HCT116 (cell line): ENCODE measurements at regions not wholly inside any gene's neighbourhood (a gene's known extent, or its start where the extent isn't known, plus 50 kb on each side); places are given as distances from the start of the nearest gene placed in this dataset.

Source experiments
- ATAC-seq: fragments of 200-7000 bp; cut with Tn5 transposase; 2 replicates; pipeline ENCODE4 v1.9.1; 2020; ENCODE audit warnings: mild to moderate bottlenecking, moderate library complexity
- BruUV-seq: library from RNA; stranded (reverse); fragments of 400-500 nt; replicated peaks from 2 replicates; lab custom pipeline; 2021; lab: Mats Ljungman, UMichigan
- CTCF ChIA-PET: fragments of 300-600 bp; sonication (Branson Sonifier 250); formaldehyde crosslinking; loops from one replicate; lab custom pipeline; 2021; ENCODE audit warnings: antibody characterized with exemption; lab: Charles Lee
- POLR2A ChIA-PET: fragments of 300-600, 350-600 bp; sonication (Branson Sonifier 250); formaldehyde crosslinking; loops from one replicate; lab custom pipeline; 2021; ENCODE audit warnings: antibody characterized with exemption; lab: Charles Lee
- RAD21 ChIA-PET, 2 experiments: fragments of 300-600 bp; sonication (Branson Sonifier 250); formaldehyde crosslinking; loops; one replicate each; lab custom pipeline; 2023; ENCODE audit warnings: low total read pairs in 2 of 2; ENCODE audit not compliant: uncharacterized antibody in 2 of 2, unreplicated experiment in 2 of 2, low non-redundant PET in 1 of 2; lab: Charles Lee
- DNase-seq: peaks from one replicate; pipeline ENCODE4 v3.0.0-alpha.2; 2010; ENCODE audit warnings: low read depth, low spot score
- H2AFZ ChIP-seq: fragments of 200-600 bp; shearing (Covaris generic), sonication (generic); 2 replicates; pipeline ENCODE4 v1.6.1; 2017; ENCODE audit warnings: low read depth, mixed run types, mixed read lengths, antibody characterized with exemption, low read length; ENCODE audit not compliant: poor library complexity, severe bottlenecking
- H3K27ac ChIP-seq: 2 replicates; pipeline ENCODE4 v1.5.1; 2012; ENCODE audit warnings: low read depth, low read length
- H3K27me3 ChIP-seq: fragments of 200-600 bp; sonication (generic); 2 replicates; pipeline ENCODE4 v1.6.1; 2016; ENCODE audit warnings: mixed run types, low read length, mixed read lengths; ENCODE audit not compliant: insufficient read depth
- H3K36me3 ChIP-seq, 2 experiments: fragments of 200-500 bp in 1 of 2; fragments of 200-600 bp in 1 of 2; sonication (Bioruptor generic) in 1 of 2; sonication (generic) in 1 of 2; 2 replicates each; pipeline versions ENCODE4 v1.5.1 to v1.6.1; 2014 to 2016; ENCODE audit warnings: low read length in 2 of 2, inconsistent platforms in 1 of 2, mixed read lengths in 1 of 2, mixed run types in 1 of 2; ENCODE audit not compliant: insufficient read depth in 2 of 2, control insufficient read depth in 1 of 2
- H3K4me1 ChIP-seq, 2 experiments: fragments of 200-600 bp in 1 of 2; sonication (generic) in 1 of 2; 2 replicates each; pipeline versions ENCODE4 v1.5.1 to v1.6.1; 2012 to 2017; ENCODE audit warnings: low read length in 2 of 2, inconsistent platforms in 1 of 2, mild to moderate bottlenecking in 1 of 2, mixed read lengths in 1 of 2, mixed run types in 1 of 2, moderate library complexity in 1 of 2; ENCODE audit not compliant: insufficient read depth in 2 of 2, control insufficient read depth in 1 of 2
- H3K4me2 ChIP-seq: fragments of 200-600 bp; sonication (generic); 2 replicates; pipeline ENCODE4 v1.6.1; 2017; ENCODE audit warnings: mixed run types, low read length, mixed read lengths
- H3K4me3 ChIP-seq, 2 experiments: fragments of 200-600 bp in 1 of 2; sonication (generic) in 1 of 2; replicated peaks in 1 of 2; 2 replicates each; pipeline ENCODE4 v1.5.1; 2011 to 2016; ENCODE audit warnings: low read length in 2 of 2, control low read depth in 1 of 2, low read depth in 1 of 2, mild to moderate bottlenecking in 1 of 2, mixed read lengths in 1 of 2, mixed run types in 1 of 2
- H3K79me2 ChIP-seq: fragments of 200-600 bp; sonication (generic); 2 replicates; pipeline ENCODE4 v1.6.1; 2017; ENCODE audit warnings: mild to moderate bottlenecking, mixed run types, low read length, moderate library complexity, mixed read lengths; ENCODE audit not compliant: insufficient read depth
- H3K9ac ChIP-seq: fragments of 200-600 bp; sonication (generic); 2 replicates; pipeline ENCODE4 v1.6.1; 2016; ENCODE audit warnings: low read length, mixed read lengths
- H3K9me2 ChIP-seq: fragments of 200-600 bp; sonication (generic), shearing (Covaris generic); 2 replicates; pipeline ENCODE4 v1.6.1; 2017; ENCODE audit warnings: mixed run types, mild to moderate bottlenecking, moderate library complexity; ENCODE audit not compliant: insufficient read depth
- H3K9me3 ChIP-seq, 2 experiments: fragments of 200-500 bp in 1 of 2; fragments of 200-600 bp in 1 of 2; sonication (Bioruptor generic) in 1 of 2; sonication (generic) in 1 of 2; 2 replicates each; pipeline ENCODE4 v1.6.1; 2014 to 2017; ENCODE audit warnings: low read length in 2 of 2, mixed read lengths in 2 of 2, inconsistent platforms in 1 of 2, low read depth in 1 of 2, mild to moderate bottlenecking in 1 of 2, mixed run types in 1 of 2, moderate library complexity in 1 of 2; ENCODE audit not compliant: control insufficient read depth in 1 of 2, insufficient read depth in 1 of 2
- H4K20me1 ChIP-seq: fragments of 200-600 bp; sonication (generic), shearing (Covaris generic); 2 replicates; pipeline ENCODE4 v1.6.1; 2017; ENCODE audit warnings: mixed run types, mild to moderate bottlenecking, moderate library complexity; ENCODE audit not compliant: insufficient read depth
- CBX3 ChIP-seq: IDR thresholded peaks from 2 replicates; pipeline ENCODE4 v1.6.1; 2012; ENCODE audit warnings: low read depth
- CEBPB ChIP-seq: IDR thresholded peaks from 2 replicates; pipeline ENCODE4 v1.6.1; 2012; ENCODE audit warnings: low read depth
- EGR1 ChIP-seq: IDR thresholded peaks from 2 replicates; pipeline ENCODE4 v1.6.1; 2012; ENCODE audit warnings: low read depth
- ELF1 ChIP-seq: IDR thresholded peaks from 2 replicates; pipeline ENCODE4 v1.6.1; 2012; ENCODE audit warnings: low read depth, borderline replicate concordance
- EZH2 ChIP-seq: fragments of 200-600 bp; sonication (generic); IDR thresholded peaks from 2 replicates; pipeline ENCODE4 v1.6.1; 2017; ENCODE audit warnings: antibody characterized with exemption, mixed run types
- EZH2phosphoT487 ChIP-seq: fragments of 200-600 bp; IDR thresholded peaks from 2 replicates; pipeline ENCODE4 v1.6.1; 2018; ENCODE audit warnings: antibody characterized with exemption, borderline replicate concordance
- FOSL1 ChIP-seq: IDR thresholded peaks from 2 replicates; pipeline ENCODE4 v1.6.1; 2012; ENCODE audit warnings: low read depth
- POLR2A ChIP-seq: IDR thresholded peaks from 2 replicates; pipeline ENCODE4 v1.7.0; 2011; ENCODE audit warnings: borderline replicate concordance; ENCODE audit not compliant: insufficient read depth, insufficient read length; ENCODE audit errors: extremely low read depth
- RAD21 ChIP-seq: IDR thresholded peaks from 2 replicates; pipeline ENCODE4 v1.6.1; 2012; ENCODE audit warnings: low read depth, mild to moderate bottlenecking
- SIN3A ChIP-seq: IDR thresholded peaks from 2 replicates; pipeline ENCODE4 v1.6.1; 2012; ENCODE audit warnings: low read depth
- SRF ChIP-seq: IDR thresholded peaks from 2 replicates; pipeline ENCODE4 v1.6.1; 2012; ENCODE audit warnings: low read depth
- TCF7L2 ChIP-seq: IDR thresholded peaks from 2 replicates; pipeline ENCODE4 v1.7.0; 2011; ENCODE audit warnings: borderline replicate concordance, inconsistent platforms; ENCODE audit not compliant: insufficient read depth, insufficient read length; ENCODE audit errors: extremely low read depth
- YY1 ChIP-seq: IDR thresholded peaks from 2 replicates; pipeline ENCODE4 v1.6.1; 2011; ENCODE audit warnings: low read length, low read depth, moderate library complexity, mild to moderate bottlenecking; ENCODE audit not compliant: insufficient replicate concordance; ENCODE audit errors: extremely low read depth
- ZNF274 ChIP-seq: fragments of 200-500 bp; sonication (Bioruptor generic); IDR thresholded peaks from 2 replicates; pipeline ENCODE4 v1.6.1; 2014; ENCODE audit warnings: mild to moderate bottlenecking, low read depth, low read length, inconsistent platforms
- intact Hi-C: fragments of 100-400 bp; cut with micrococcal nuclease; formaldehyde crosslinking; loops from 2 replicates; pipeline ENCODE4 v1.10.0; 2022
- TF ChIP-seq, protein P1 (sequence below): IDR thresholded peaks from 2 replicates; pipeline ENCODE4 v1.6.1; 2012
- TF ChIP-seq, protein P2 (sequence below): IDR thresholded peaks from 2 replicates; pipeline ENCODE4 v1.6.1; 2012; ENCODE audit warnings: low read depth
- TF ChIP-seq, protein P3 (sequence below): IDR thresholded peaks from 2 replicates; pipeline ENCODE4 v1.6.1; 2012
- TF ChIP-seq, protein P4 (sequence below), 3 experiments: fragments of 200-600 bp in 1 of 3; sonication (generic) in 1 of 3; IDR thresholded peaks in 2 of 3; conservative IDR thresholded peaks in 1 of 3; 2 replicates each; pipeline ENCODE4 v1.5.1; 2012 to 2017; ENCODE audit warnings: low read depth in 2 of 3, low read length in 2 of 3, antibody characterized with exemption in 1 of 3, borderline replicate concordance in 1 of 3, control low read depth in 1 of 3, mild to moderate bottlenecking in 1 of 3, mixed read lengths in 1 of 3, mixed run types in 1 of 3, moderate library complexity in 1 of 3; ENCODE audit not compliant: insufficient read depth in 1 of 3

DNA sequence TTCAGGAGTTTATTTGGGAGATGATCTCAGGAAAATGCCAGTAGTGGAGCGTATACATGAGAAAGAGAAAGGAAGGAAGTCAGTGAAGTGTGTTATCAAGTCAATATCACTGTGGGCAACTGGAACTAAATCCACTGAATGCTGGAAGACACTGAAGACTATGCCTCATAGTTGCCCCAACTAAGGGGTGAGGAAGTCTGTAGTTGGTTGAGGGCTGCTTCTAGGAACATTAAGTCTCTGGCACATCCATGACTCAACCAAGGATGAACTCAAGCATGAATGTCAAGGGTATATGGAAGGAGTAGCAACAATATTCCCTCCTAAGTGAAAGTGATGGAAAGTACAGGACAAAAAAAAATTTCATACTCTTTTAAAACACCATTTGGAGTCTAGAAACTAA is 167.9 kb downstream of the MAGEB17 start:
- TF ChIP-seq SRF (no peak), TCF7L2 (no peak), ELF1 (no peak), RAD21 (no peak), POLR2A (no peak), EZH2 (no peak), CBX3 (no peak), YY1 (no peak), SIN3A (no peak), FOSL1 (no peak), ZNF274 (no peak), EZH2phosphoT487 (no peak), EGR1 (no peak), CEBPB (no peak)
- TF ChIP-seq, protein P1, sequence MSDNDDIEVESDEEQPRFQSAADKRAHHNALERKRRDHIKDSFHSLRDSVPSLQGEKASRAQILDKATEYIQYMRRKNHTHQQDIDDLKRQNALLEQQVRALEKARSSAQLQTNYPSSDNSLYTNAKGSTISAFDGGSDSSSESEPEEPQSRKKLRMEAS = no peak
- TF ChIP-seq, protein P2, sequence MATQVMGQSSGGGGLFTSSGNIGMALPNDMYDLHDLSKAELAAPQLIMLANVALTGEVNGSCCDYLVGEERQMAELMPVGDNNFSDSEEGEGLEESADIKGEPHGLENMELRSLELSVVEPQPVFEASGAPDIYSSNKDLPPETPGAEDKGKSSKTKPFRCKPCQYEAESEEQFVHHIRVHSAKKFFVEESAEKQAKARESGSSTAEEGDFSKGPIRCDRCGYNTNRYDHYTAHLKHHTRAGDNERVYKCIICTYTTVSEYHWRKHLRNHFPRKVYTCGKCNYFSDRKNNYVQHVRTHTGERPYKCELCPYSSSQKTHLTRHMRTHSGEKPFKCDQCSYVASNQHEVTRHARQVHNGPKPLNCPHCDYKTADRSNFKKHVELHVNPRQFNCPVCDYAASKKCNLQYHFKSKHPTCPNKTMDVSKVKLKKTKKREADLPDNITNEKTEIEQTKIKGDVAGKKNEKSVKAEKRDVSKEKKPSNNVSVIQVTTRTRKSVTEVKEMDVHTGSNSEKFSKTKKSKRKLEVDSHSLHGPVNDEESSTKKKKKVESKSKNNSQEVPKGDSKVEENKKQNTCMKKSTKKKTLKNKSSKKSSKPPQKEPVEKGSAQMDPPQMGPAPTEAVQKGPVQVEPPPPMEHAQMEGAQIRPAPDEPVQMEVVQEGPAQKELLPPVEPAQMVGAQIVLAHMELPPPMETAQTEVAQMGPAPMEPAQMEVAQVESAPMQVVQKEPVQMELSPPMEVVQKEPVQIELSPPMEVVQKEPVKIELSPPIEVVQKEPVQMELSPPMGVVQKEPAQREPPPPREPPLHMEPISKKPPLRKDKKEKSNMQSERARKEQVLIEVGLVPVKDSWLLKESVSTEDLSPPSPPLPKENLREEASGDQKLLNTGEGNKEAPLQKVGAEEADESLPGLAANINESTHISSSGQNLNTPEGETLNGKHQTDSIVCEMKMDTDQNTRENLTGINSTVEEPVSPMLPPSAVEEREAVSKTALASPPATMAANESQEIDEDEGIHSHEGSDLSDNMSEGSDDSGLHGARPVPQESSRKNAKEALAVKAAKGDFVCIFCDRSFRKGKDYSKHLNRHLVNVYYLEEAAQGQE = no peak
- TF ChIP-seq, protein P3, sequence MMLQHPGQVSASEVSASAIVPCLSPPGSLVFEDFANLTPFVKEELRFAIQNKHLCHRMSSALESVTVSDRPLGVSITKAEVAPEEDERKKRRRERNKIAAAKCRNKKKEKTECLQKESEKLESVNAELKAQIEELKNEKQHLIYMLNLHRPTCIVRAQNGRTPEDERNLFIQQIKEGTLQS = no peak
- TF ChIP-seq, protein P4, sequence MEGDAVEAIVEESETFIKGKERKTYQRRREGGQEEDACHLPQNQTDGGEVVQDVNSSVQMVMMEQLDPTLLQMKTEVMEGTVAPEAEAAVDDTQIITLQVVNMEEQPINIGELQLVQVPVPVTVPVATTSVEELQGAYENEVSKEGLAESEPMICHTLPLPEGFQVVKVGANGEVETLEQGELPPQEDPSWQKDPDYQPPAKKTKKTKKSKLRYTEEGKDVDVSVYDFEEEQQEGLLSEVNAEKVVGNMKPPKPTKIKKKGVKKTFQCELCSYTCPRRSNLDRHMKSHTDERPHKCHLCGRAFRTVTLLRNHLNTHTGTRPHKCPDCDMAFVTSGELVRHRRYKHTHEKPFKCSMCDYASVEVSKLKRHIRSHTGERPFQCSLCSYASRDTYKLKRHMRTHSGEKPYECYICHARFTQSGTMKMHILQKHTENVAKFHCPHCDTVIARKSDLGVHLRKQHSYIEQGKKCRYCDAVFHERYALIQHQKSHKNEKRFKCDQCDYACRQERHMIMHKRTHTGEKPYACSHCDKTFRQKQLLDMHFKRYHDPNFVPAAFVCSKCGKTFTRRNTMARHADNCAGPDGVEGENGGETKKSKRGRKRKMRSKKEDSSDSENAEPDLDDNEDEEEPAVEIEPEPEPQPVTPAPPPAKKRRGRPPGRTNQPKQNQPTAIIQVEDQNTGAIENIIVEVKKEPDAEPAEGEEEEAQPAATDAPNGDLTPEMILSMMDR (IDR thresholded peaks at IDR 0.05 in 2 of 3, conservative IDR thresholded peaks at IDR 0.05 in 1 of 3; ENCODE audit: borderline replicate concordance in 1 of 3, insufficient read depth in 1 of 3, low read depth in 2 of 3, low read length in 2 of 3) = no peak
- ATAC-seq (no peak), DNase-seq (no peak)
- intact Hi-C loops = no loop called here
- no peak overlapping the region for H3K4me3 ChIP-seq
- no peak overlapping the region for H3K9ac ChIP-seq
- H3K79me2 ChIP-seq = no peaks in the 10 kb centered on the region
- no peak overlapping the region for H2AFZ ChIP-seq
- H4K20me1 ChIP-seq = no peaks in the 10 kb centered on the region
- no peaks in the 10 kb centered on the region for H3K9me2 ChIP-seq
- no peak overlapping the region for H3K4me2 ChIP-seq
- H3K4me1 ChIP-seq = no peaks in the 10 kb centered on the region
- ChIA-PET POLR2A (no interaction called here), CTCF (no interaction called here), RAD21 (no interaction called here)
- no peak overlapping the region for H3K27ac ChIP-seq
- BruUV-seq = no TSS peak
- H3K9me3 ChIP-seq = no peaks in the 10 kb centered on the region
- H3K27me3 ChIP-seq = no peaks in the 10 kb centered on the region
- H3K36me3 ChIP-seq = no peaks in the 10 kb centered on the region
